Endodermal cell (in vitro differentiated cells): ENCODE measurements at regions not wholly inside any gene's neighbourhood (a gene's known extent, or its start where the extent isn't known, plus 50 kb on each side); places are given as distances from the start of the nearest gene placed in this dataset.

ENCODE experiments used
- DNase-seq: peaks from one replicate; pipeline ENCODE4 v3.0.0-alpha.2; 2017
- H3K27ac ChIP-seq: 2 replicates; pipeline ENCODE4 v1.5.1; 2013; ENCODE audit warnings: mild to moderate bottlenecking, low read depth, low read length, moderate library complexity
- H3K27me3 ChIP-seq: 2 replicates; pipeline ENCODE4 v1.6.1; 2013; ENCODE audit warnings: mild to moderate bottlenecking, low read length, moderate library complexity; ENCODE audit not compliant: insufficient read depth, control insufficient read depth, poor library complexity, severe bottlenecking
- H3K36me3 ChIP-seq: 2 replicates; pipeline ENCODE4 v1.7.0; 2013; ENCODE audit warnings: mild to moderate bottlenecking, low read length, moderate library complexity; ENCODE audit not compliant: control insufficient read depth, insufficient read depth
- H3K4me1 ChIP-seq: one replicate; pipeline ENCODE4 v1.7.0; 2013; ENCODE audit warnings: low read length; ENCODE audit not compliant: control insufficient read depth, insufficient read depth
- H3K4me3 ChIP-seq: 2 replicates; pipeline ENCODE4 v1.5.1; 2013; ENCODE audit warnings: mild to moderate bottlenecking, low read length, moderate library complexity
- H3K9ac ChIP-seq: 2 replicates; pipeline ENCODE4 v1.6.1; 2013; ENCODE audit warnings: mild to moderate bottlenecking, low read length, moderate library complexity; ENCODE audit not compliant: poor library complexity, severe bottlenecking; ENCODE audit errors: extremely low read depth
- H3K9me3 ChIP-seq: 2 replicates; pipeline ENCODE4 v1.6.1; 2013; ENCODE audit warnings: mild to moderate bottlenecking, low read length, moderate library complexity; ENCODE audit not compliant: control insufficient read depth
- H3K27ac Mint-ChIP-seq: 2 replicates; pipeline ENCODE4 v1.8.0; 2020; ENCODE audit warnings: mixed read lengths
- H3K27me3 Mint-ChIP-seq: 2 replicates; pipeline ENCODE4 v1.8.0; 2021; ENCODE audit warnings: mild to moderate bottlenecking, mixed read lengths; ENCODE audit not compliant: insufficient read depth
- H3K36me3 Mint-ChIP-seq: 2 replicates; pipeline ENCODE4 v1.8.0; 2020; ENCODE audit warnings: low read depth, mixed read lengths
- H3K4me1 Mint-ChIP-seq: 2 replicates; pipeline ENCODE4 v1.8.0; 2020; ENCODE audit warnings: mixed read lengths
- H3K4me3 Mint-ChIP-seq: 2 replicates; pipeline ENCODE4 v1.8.0; 2020; ENCODE audit warnings: mild to moderate bottlenecking, moderate library complexity, mixed read lengths
- H3K9me3 Mint-ChIP-seq: 2 replicates; pipeline ENCODE4 v1.8.0; 2020; ENCODE audit warnings: mild to moderate bottlenecking, mixed read lengths
- CTCF ChIP-seq: fragments of 200-600 bp; sonication (generic); conservative IDR thresholded peaks from 2 replicates; pipeline ENCODE4 v1.5.0; 2021; ENCODE audit warnings: antibody characterized with exemption, mild to moderate bottlenecking
- WGBS, 2 experiments: methylation state at CpG; one replicate each; pipeline versions ENCODE4 v1.1.5 to v1.1.7; 2013; ENCODE audit warnings: missing lambda C conversion rate in 2 of 2, mixed read lengths in 1 of 2; ENCODE audit not compliant: insufficient coverage in 1 of 2, insufficient read length in 1 of 2; 5-methylcytosine and 5-hydroxymethylcytosine counted together

GRCh38 chr6:94548201-94548600, 1029.1 kb upstream of the MANEA start:
- Histone ChIP-seq H3K9ac (no peak overlapping the region), H3K36me3 (no peaks in the 10 kb centered on the region), H3K4me1 (no peaks in the 10 kb centered on the region), H3K27me3 (peaks cover 4% of the 10 kb centered on the region), H3K9me3 (no peaks in the 10 kb centered on the region), H3K27ac (no peak overlapping the region), H3K4me3 (no peak overlapping the region)
- Mint-ChIP-seq H3K4me3 (no peak overlapping the region), H3K27me3 (no peaks in the 10 kb centered on the region), H3K9me3 (no peaks in the 10 kb centered on the region), H3K4me1 (peaks cover 11% of the 10 kb centered on the region), H3K27ac (no peak overlapping the region), H3K36me3 (peaks cover 3% of the 10 kb centered on the region)
- DNase-seq = no peak
- TF ChIP-seq CTCF = no peak
- 94 to 100% methylated on average over 4 of the region's 4 CpGs for WGBS, 2 experiments

GRCh38 chr6:94535798-94536197, 1041.5 kb upstream of the MANEA start:
- H3K27ac Mint-ChIP-seq = no peak overlapping the region
- TF ChIP-seq CTCF = no peak
- DNase-seq = no peak
- H3K9ac ChIP-seq = no peak overlapping the region
- H3K4me1 Mint-ChIP-seq = no peaks in the 10 kb centered on the region
- no peak overlapping the region for H3K4me3 Mint-ChIP-seq
- H3K36me3 ChIP-seq = no peaks in the 10 kb centered on the region
- WGBS, 2 experiments = 83 to 89% methylated on average over 1 of the region's 1 CpG
- no peaks in the 10 kb centered on the region for H3K27me3 ChIP-seq
- no peaks in the 10 kb centered on the region for H3K9me3 ChIP-seq
- H3K4me3 ChIP-seq = no peak overlapping the region
- no peak overlapping the region for H3K27ac ChIP-seq
- H3K27me3 Mint-ChIP-seq = no peaks in the 10 kb centered on the region
- H3K36me3 Mint-ChIP-seq = peaks cover 22% of the 10 kb centered on the region
- no peaks in the 10 kb centered on the region for H3K4me1 ChIP-seq
- no peaks in the 10 kb centered on the region for H3K9me3 Mint-ChIP-seq

GRCh38 chr6:94511502-94512088, 1065.7 kb upstream of the MANEA start:
- Mint-ChIP-seq H3K4me1 (no peaks in the 10 kb centered on the region), H3K9me3 (peaks cover 9% of the 10 kb centered on the region), H3K4me3 (no peak overlapping the region), H3K27ac (no peak overlapping the region), H3K27me3 (no peaks in the 10 kb centered on the region), H3K36me3 (no peaks in the 10 kb centered on the region)
- DNase-seq = no peak
- Histone ChIP-seq H3K36me3 (no peaks in the 10 kb centered on the region), H3K4me1 (no peaks in the 10 kb centered on the region), H3K4me3 (no peak overlapping the region), H3K27me3 (no peaks in the 10 kb centered on the region), H3K9me3 (no peaks in the 10 kb centered on the region), H3K27ac (no peak overlapping the region), H3K9ac (no peak overlapping the region)
- WGBS, 2 experiments = 72 to 88% methylated on average over 5 to 17 of the region's 17 CpGs
- no peak for TF ChIP-seq CTCF
